RWPE1 (cell line): ENCODE measurements at regions not wholly inside any gene's neighbourhood (a gene's known extent, or its start where the extent isn't known, plus 50 kb on each side); places are given as distances from the start of the nearest gene placed in this dataset.

Experiments used
- CTCF ChIA-PET: fragments of 350-600 bp; sonication (Branson Sonifier 250); formaldehyde crosslinking; extraction: SDS; loops from one replicate; lab custom pipeline; 2021; lab: Yijun Ruan, JAX
- POLR2A ChIA-PET: fragments of 400-600 bp; formaldehyde crosslinking; extraction: SDS; loops from one replicate; lab custom pipeline; 2020; ENCODE audit warnings: antibody characterized with exemption; ENCODE audit not compliant: low non-redundant PET; lab: Yijun Ruan, JAX
- DNase-seq: peaks from one replicate; pipeline ENCODE4 v3.0.0; 2012; ENCODE audit warnings: low spot score
- H3K27ac ChIP-seq: fragments of 450-650 bp; 2 replicates; pipeline ENCODE4 v1.5.1; 2017
- TF ChIP-seq, protein P1 (sequence below): fragments of 450-650 bp; conservative IDR thresholded peaks from 2 replicates; pipeline ENCODE4 v1.5.1; 2017; ENCODE audit warnings: low read depth, mild to moderate bottlenecking

DNA sequence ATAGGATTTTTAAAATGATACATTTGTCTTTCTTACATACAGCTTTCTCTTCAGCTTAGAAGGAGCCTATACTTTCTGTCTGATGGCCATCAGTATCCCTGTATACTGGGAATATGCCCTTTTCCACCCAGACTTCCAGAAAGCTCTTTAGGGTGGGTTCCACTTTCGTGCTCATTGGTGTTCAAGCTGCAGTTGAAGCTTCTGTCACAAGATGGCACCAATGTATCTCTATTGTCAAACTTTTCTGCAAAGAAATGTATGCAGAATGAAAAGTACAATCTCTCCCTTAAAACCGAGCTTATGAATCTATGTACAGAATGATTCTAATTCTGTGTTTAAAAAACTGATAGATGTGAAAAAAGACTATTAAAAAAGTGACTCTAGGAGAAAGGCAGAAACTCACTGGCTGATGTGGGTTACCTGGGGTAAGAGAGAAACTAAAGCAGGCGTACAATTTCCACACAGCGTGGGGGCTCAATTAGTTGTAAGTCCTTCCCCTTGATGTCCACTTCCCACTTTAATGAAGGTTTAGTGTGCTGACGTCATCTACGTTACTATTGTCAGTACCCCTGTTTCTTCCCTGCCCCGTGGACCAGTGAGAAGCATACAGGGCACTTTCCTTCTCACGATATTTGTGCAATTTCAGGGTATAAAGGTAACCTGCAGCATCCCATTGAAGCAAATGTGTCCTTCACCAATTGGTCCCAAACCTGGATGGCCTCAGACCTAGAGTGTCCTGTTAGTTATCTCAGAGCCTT, 57.3 kb upstream of the TCEAL2 start:
- no peak overlapping the region for H3K27ac ChIP-seq
- ChIA-PET CTCF (interaction anchor here (0.5 to 0.6 kb wide), 4 partner anchors 28 to 1223 kb away, joined by 3 to 5 read pairs (median 3); no protein-coding TSS in a partner anchor), POLR2A (no interaction called here)
- TF ChIP-seq, protein P1, sequence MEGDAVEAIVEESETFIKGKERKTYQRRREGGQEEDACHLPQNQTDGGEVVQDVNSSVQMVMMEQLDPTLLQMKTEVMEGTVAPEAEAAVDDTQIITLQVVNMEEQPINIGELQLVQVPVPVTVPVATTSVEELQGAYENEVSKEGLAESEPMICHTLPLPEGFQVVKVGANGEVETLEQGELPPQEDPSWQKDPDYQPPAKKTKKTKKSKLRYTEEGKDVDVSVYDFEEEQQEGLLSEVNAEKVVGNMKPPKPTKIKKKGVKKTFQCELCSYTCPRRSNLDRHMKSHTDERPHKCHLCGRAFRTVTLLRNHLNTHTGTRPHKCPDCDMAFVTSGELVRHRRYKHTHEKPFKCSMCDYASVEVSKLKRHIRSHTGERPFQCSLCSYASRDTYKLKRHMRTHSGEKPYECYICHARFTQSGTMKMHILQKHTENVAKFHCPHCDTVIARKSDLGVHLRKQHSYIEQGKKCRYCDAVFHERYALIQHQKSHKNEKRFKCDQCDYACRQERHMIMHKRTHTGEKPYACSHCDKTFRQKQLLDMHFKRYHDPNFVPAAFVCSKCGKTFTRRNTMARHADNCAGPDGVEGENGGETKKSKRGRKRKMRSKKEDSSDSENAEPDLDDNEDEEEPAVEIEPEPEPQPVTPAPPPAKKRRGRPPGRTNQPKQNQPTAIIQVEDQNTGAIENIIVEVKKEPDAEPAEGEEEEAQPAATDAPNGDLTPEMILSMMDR: peak; percentile 40
- no peak for DNase-seq

DNA sequence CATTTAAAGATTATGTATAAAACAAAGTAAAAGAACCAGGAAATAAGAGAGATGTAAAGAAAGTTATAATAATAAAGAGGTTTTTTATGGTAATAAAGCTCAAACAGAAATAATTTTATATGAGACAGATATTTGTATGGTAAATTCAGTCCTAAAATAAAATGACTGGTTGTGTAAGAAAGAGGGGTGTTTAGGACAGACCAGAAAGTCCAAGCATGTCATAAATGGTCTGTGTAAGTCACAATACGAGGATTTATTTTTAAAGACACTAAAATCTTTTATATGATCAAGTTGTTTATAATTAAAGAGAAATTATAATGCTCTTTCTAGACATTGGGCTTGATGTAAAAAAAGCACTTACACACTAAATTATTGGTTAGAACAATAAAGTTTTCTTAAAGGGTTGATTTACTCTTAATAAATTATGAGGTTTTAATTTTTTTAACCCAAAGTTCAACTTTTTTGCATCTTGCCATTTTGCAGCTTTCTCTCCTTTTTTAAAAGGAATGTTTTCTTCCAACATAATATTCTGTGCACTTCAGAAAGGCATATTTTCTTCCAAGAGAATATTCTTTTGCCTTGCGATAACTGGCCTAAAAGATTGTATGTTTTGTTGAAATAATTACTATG, 61.9 kb upstream of the TCEAL2 start:
- CTCF ChIA-PET: no interaction called here
- H3K27ac ChIP-seq: no peak overlapping the region
- DNase-seq: no peak
- TF ChIP-seq, protein P1: no peak
- POLR2A ChIA-PET: no interaction called here

DNA sequence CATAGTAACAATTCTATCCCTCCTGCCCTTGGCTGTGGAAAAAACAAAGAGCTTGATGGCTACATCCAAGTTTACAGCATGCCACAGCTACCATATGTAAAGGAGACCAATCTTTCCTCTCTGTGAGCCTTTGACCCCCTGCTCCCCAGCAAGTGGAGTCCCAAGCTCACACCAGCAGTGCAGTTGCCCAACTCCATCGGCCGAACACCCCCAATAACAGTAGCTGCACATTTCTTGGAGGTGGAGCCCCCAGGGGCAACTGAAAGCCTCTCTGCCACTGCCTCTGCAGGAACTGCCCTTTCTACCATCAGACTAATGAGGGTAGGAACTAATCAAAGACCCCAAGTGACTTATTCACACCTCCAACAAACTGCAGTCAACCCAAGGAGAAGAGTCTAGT, 81.0 kb upstream of the TCEAL2 start:
- POLR2A ChIA-PET: no interaction called here
- H3K27ac ChIP-seq: no peak overlapping the region
- TF ChIP-seq, protein P1: no peak
- CTCF ChIA-PET: no interaction called here
- DNase-seq: no peak

DNA sequence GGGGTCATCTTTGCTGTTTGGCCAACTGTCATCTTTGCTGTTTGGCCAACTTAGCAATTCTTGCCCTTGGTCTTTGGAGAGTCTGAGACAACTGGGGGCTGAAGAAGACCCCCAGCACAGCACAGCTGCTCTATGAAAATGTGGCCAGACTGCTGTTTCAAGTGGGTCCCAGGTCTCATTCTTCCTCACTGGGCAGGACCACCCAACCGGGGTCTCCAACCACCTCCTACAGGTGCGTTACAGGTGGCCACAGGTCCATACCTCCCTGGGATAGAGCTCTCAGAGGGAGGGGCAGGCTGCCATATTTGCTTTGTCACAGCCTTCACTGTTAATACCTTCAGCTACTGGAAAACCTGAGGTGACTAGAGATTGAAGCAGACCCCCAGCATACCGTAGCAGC, 82.1 kb upstream of the TCEAL2 start:
- DNase-seq: no peak
- no peak overlapping the region for H3K27ac ChIP-seq
- ChIA-PET CTCF (no interaction called here), POLR2A (no interaction called here)
- TF ChIP-seq, protein P1: no peak

DNA sequence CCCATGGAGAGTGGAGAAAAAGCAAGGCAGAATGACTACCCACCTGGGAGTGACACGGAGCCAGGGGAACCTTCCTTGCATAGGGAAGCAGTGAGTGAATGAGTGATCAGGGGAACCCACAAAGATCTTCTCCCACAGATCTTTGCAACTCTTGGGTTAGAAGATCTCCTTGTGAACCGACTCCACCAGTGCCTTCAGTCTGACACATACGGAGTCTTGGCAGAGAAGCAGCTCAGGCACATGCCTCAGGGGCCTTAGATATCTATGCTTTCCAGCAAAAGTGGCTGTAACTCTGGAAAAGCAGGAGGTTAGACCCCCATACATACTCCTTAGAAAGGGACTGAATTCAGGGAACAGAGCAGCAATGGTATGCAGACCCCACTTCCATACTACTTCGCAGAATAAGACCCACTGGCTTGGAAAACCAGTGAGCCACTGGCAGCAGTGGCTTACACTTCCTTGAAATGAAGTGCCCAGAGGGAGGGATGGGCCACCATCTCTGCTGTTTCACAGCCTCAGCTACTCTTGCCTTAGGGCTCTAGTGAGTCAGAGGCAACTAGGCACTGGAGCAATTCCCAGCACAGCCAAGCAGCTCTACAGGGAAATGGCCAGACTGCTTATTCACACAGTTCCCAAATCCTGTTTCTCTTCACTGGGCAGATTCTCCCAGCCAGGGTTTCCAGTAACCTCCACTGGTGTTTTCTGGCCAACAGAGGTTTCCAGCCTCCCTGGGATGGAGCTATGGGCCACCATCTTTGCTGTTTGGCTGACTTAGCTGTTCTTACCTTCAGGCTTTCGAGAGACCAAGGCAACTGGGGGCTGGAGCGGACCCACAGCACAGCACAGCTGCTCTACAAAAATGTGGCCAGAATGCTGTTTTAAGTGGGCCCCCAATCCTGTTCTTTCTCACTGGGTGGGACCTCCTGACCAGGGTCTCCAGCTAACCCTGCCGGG, 82.8 kb upstream of the TCEAL2 start:
- ChIA-PET POLR2A (no interaction called here), CTCF (no interaction called here)
- H3K27ac ChIP-seq: no peak overlapping the region
- no peak for DNase-seq
- TF ChIP-seq, protein P1: no peak

DNA sequence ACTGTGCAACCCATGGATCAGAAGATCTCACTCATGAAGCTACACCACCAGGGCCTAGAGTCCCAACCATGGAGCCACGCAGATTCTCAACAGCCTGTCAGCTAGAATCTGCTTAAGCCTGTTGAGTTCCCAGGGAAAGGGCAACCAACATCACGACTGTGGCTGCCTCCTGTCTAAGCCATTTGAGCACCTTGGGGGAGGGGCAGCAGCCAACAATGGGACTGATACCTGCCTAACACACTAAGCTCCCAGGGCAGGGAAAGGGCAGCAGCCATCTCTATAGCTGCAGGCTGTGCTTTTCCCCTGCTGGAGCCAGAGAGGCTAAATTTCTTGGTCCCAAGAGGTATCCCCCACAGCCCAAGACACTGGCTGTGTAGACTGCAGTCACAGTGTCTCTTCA, 96.5 kb upstream of the TCEAL2 start:
- ChIA-PET POLR2A (no interaction called here), CTCF (no interaction called here)
- no peak for DNase-seq
- TF ChIP-seq, protein P1: no peak
- H3K27ac ChIP-seq: no peak overlapping the region
